Liver (tissue), 8 donors: ENCODE measurements at regions not wholly inside any gene's neighbourhood (a gene's known extent, or its start where the extent isn't known, plus 50 kb on each side); places are given as distances from the start of the nearest gene placed in this dataset.

Experiments
- DNase-seq: peaks from one replicate; pipeline ENCODE4 v3.0.0-alpha.2; 2017; ENCODE audit warnings: low spot score
- H3K27ac ChIP-seq, 2 donors: one replicate each; pipeline ENCODE4 v1.7.0; 2013; ENCODE audit warnings: inconsistent platforms in 2 of 2, low read length in 2 of 2, control low read depth in 1 of 2, low read depth in 1 of 2, mild to moderate bottlenecking in 1 of 2
- H3K27me3 ChIP-seq, 4 donors: one replicate each; pipeline versions ENCODE4 v1.6.1 to v1.7.0; 2013; ENCODE audit warnings: low read length in 3 of 4, inconsistent platforms in 1 of 4, mild to moderate bottlenecking in 1 of 4, moderate library complexity in 1 of 4; ENCODE audit not compliant: control insufficient read depth in 4 of 4, insufficient read depth in 4 of 4
- H3K36me3 ChIP-seq, 4 donors: one replicate each; pipeline versions ENCODE4 v1.6.1 to v1.7.0; 2013; ENCODE audit warnings: low read length in 3 of 4, mild to moderate bottlenecking in 3 of 4, low read depth in 1 of 4, moderate library complexity in 1 of 4; ENCODE audit not compliant: control insufficient read depth in 4 of 4, insufficient read depth in 3 of 4
- H3K4me1 ChIP-seq, 4 donors: one replicate each; pipeline versions ENCODE4 v1.6.1 to v1.7.0; 2013; ENCODE audit warnings: low read length in 3 of 4, mild to moderate bottlenecking in 3 of 4, moderate library complexity in 1 of 4; ENCODE audit not compliant: control insufficient read depth in 4 of 4, insufficient read depth in 4 of 4
- H3K4me3 ChIP-seq, 3 donors: one replicate each; pipeline versions ENCODE4 v1.6.1 to v1.7.0; 2013; ENCODE audit warnings: low read length in 3 of 3, control low read depth in 1 of 3, low read depth in 1 of 3, mild to moderate bottlenecking in 1 of 3
- H3K9ac ChIP-seq, 2 donors: one replicate each; pipeline ENCODE4 v1.7.0; 2013; ENCODE audit warnings: low read length in 2 of 2, mild to moderate bottlenecking in 2 of 2, moderate library complexity in 2 of 2, control low read depth in 1 of 2, low read depth in 1 of 2
- H3K9me3 ChIP-seq, 4 donors: one replicate each; pipeline versions ENCODE4 v1.6.1 to v1.7.0; 2013; ENCODE audit warnings: low read length in 3 of 4; ENCODE audit not compliant: control insufficient read depth in 4 of 4
- ATF3 ChIP-seq: IDR thresholded peaks from 2 replicates; pipeline ENCODE4 v1.6.1; 2016; ENCODE audit warnings: antibody characterized with exemption
- CTCF ChIP-seq: fragments of 150-350 bp; IDR thresholded peaks from 2 replicates; pipeline ENCODE4 v1.5.1; 2017; ENCODE audit warnings: improper control_type of control experiment, low read depth, low read length; ENCODE audit not compliant: missing input control
- EGR1 ChIP-seq, 2 donors: IDR thresholded peaks; 2 replicates each; pipeline ENCODE4 v1.6.1; 2016 to 2018; ENCODE audit warnings: antibody characterized with exemption in 2 of 2, low read depth in 2 of 2
- FOXA1 ChIP-seq: IDR thresholded peaks from 2 replicates; pipeline ENCODE4 v1.6.1; 2016; ENCODE audit warnings: antibody characterized with exemption
- FOXA2 ChIP-seq: IDR thresholded peaks from 2 replicates; pipeline ENCODE4 v1.6.1; 2016; ENCODE audit warnings: antibody characterized with exemption
- GABPA ChIP-seq, 2 donors: IDR thresholded peaks in 1 of 2; conservative IDR thresholded peaks in 1 of 2; 2 replicates each; pipeline ENCODE4 v1.6.1; 2016; ENCODE audit warnings: antibody characterized with exemption in 2 of 2, mild to moderate bottlenecking in 1 of 2, moderate library complexity in 1 of 2
- HNF4A ChIP-seq, 2 donors: conservative IDR thresholded peaks; 2 replicates each; pipeline ENCODE4 v1.6.1; 2016; ENCODE audit warnings: antibody characterized with exemption in 2 of 2, mild to moderate bottlenecking in 2 of 2
- HNF4G ChIP-seq: IDR thresholded peaks from 2 replicates; pipeline ENCODE4 v1.6.1; 2016; ENCODE audit warnings: antibody characterized with exemption
- JUND ChIP-seq, 2 donors: IDR thresholded peaks; 2 replicates each; pipeline ENCODE4 v1.6.1; 2016; ENCODE audit warnings: antibody characterized with exemption in 2 of 2
- MAX ChIP-seq: IDR thresholded peaks from 2 replicates; pipeline ENCODE4 v1.6.1; 2016; ENCODE audit warnings: antibody characterized with exemption
- NR2F2 ChIP-seq: IDR thresholded peaks from 2 replicates; pipeline ENCODE4 v1.6.1; 2016; ENCODE audit warnings: antibody characterized with exemption
- RAD21 ChIP-seq, 2 donors: IDR thresholded peaks; 2 replicates each; pipeline ENCODE4 v1.6.1; 2016; ENCODE audit warnings: antibody characterized with exemption in 2 of 2, mild to moderate bottlenecking in 2 of 2
- REST ChIP-seq: IDR thresholded peaks from 2 replicates; pipeline ENCODE4 v1.6.1; 2016; ENCODE audit warnings: antibody characterized with exemption, mild to moderate bottlenecking
- RXRA ChIP-seq, 2 donors: IDR thresholded peaks; 2 replicates each; pipeline ENCODE4 v1.6.1; 2017 to 2018; ENCODE audit warnings: antibody characterized with exemption in 2 of 2, mild to moderate bottlenecking in 1 of 2
- SP1 ChIP-seq: IDR thresholded peaks from 2 replicates; pipeline ENCODE4 v1.6.1; 2018; ENCODE audit warnings: antibody characterized with exemption, mild to moderate bottlenecking
- YY1 ChIP-seq: IDR thresholded peaks from 2 replicates; pipeline ENCODE4 v1.6.1; 2016; ENCODE audit warnings: antibody characterized with exemption, mild to moderate bottlenecking
- ZBTB33 ChIP-seq: IDR thresholded peaks from 2 replicates; pipeline ENCODE4 v1.6.1; 2016; ENCODE audit warnings: antibody characterized with exemption
- WGBS: extraction: QIAGEN DNeasy Blood & Tissue Kit; methylation state at CpG from one replicate; pipeline ENCODE4 v1.1.7; 2013; 5-methylcytosine and 5-hydroxymethylcytosine counted together
- donor health status: healthy.
- donor health status: healthy.
- donor health status: healthy.
- donor health status: healthy.
- donor health status: healthy.

- Histone ChIP-seq H3K27me3 (no peaks in the 10 kb centered on the region), H3K9ac (no peak overlapping the region), H3K36me3 (no peaks in the 10 kb centered on the region), H3K27ac (no peak overlapping the region), H3K4me1 (no peaks in the 10 kb centered on the region), H3K4me3 (no peak overlapping the region), H3K9me3 (no peaks in the 10 kb centered on the region)
- DNase-seq, result no peak
- TF ChIP-seq YY1 (no peak), RXRA (IDR thresholded peaks at IDR 0.05) (no peak), RAD21 (IDR thresholded peaks at IDR 0.05) (no peak), GABPA (IDR thresholded peaks at IDR 0.05 in 1 of 2, conservative IDR thresholded peaks at IDR 0.05 in 1 of 2) (no peak), REST (no peak), HNF4A (conservative IDR thresholded peaks at IDR 0.05) (no peak), SP1 (no peak), HNF4G (no peak), FOXA2 (no peak), MAX (no peak), EGR1 (IDR thresholded peaks at IDR 0.05; ENCODE audit: low read depth in 2 of 2) (no peak), NR2F2 (no peak), ZBTB33 (no peak), CTCF (no peak), ATF3 (no peak), FOXA1 (no peak)
Observed at GRCh38 chr5:86749841-86750240, 132.1 kb downstream of the COX7C start.

- Histone ChIP-seq H3K9me3 (no peaks in the 10 kb centered on the region), H3K27me3 (no peaks in the 10 kb centered on the region), H3K9ac (no peak overlapping the region), H3K4me1 (no peaks in the 10 kb centered on the region), H3K4me3 (no peak overlapping the region), H3K27ac (no peak overlapping the region), H3K36me3 (no peaks in the 10 kb centered on the region)
- no peak for TF ChIP-seq JUND (IDR thresholded peaks at IDR 0.05)
- DNase-seq, result no peak
- 97% methylated on average over 1 of the region's 1 CpG for WGBS
Observed at GRCh38 chr5:86756839-86757238, 139.1 kb downstream of the COX7C start.
